ENCODE measurements at regions not wholly inside any gene's neighbourhood (a gene's known extent, or its start where the extent isn't known, plus 50 kb on each side); places are given as distances from the start of the nearest gene placed in this dataset.
"Not testable (repeated sequence)": the region's sequence is repeated elsewhere in the genome, so short reads cannot be mapped to it uniquely, and the experiment has no call there.

GRCh38 chr2:87486413-87486812 lies 261.5 kb upstream of the PLGLB2 start:
- not testable (repeated sequence) for DNase-seq (ENCODE audit: low spot score)

- not testable (repeated sequence) for DNase-seq (ENCODE audit: low spot score)
Measured at GRCh38 chr2:87488021-87488420, 259.9 kb upstream of the PLGLB2 start.

- not testable (repeated sequence) for DNase-seq (ENCODE audit: low spot score)
Measured at GRCh38 chr2:87488991-87489390, 258.9 kb upstream of the PLGLB2 start.

- not testable (repeated sequence) for DNase-seq (ENCODE audit: low spot score)
Measured at GRCh38 chr2:87494846-87495245, 253.0 kb upstream of the PLGLB2 start.

GRCh38 chr2:87495455-87495854 lies 252.4 kb upstream of the PLGLB2 start:
- not testable (repeated sequence) for DNase-seq (ENCODE audit: low spot score)

GRCh38 chr2:87496036-87497006 lies 251.6 kb upstream of the PLGLB2 start:
- not testable (repeated sequence) for DNase-seq (ENCODE audit: low spot score)

- not testable (repeated sequence) for DNase-seq (ENCODE audit: low spot score)
Measured at GRCh38 chr2:87497135-87497534, 250.8 kb upstream of the PLGLB2 start.

- not testable (repeated sequence) for DNase-seq (ENCODE audit: low spot score)
Measured at GRCh38 chr2:87497700-87498099, 250.2 kb upstream of the PLGLB2 start.

- not testable (repeated sequence) for DNase-seq (ENCODE audit: low spot score)
Measured at GRCh38 chr2:87498169-87498853, 249.6 kb upstream of the PLGLB2 start.

GRCh38 chr2:87498854-87499238 lies 249.0 kb upstream of the PLGLB2 start:
- not testable (repeated sequence) for DNase-seq (ENCODE audit: low spot score)

- not testable (repeated sequence) for DNase-seq (ENCODE audit: low spot score)
Measured at GRCh38 chr2:87499860-87500259, 248.0 kb upstream of the PLGLB2 start.

- not testable (repeated sequence) for DNase-seq (ENCODE audit: low spot score)
Measured at GRCh38 chr2:87500421-87500820, 247.5 kb upstream of the PLGLB2 start.

GRCh38 chr2:87500951-87501350 lies 246.9 kb upstream of the PLGLB2 start:
- DNase-seq (ENCODE audit: low spot score), result not testable (repeated sequence)

GRCh38 chr2:87502948-87503347 lies 244.9 kb upstream of the PLGLB2 start:
- DNase-seq (ENCODE audit: low spot score), result not testable (repeated sequence)

- DNase-seq (ENCODE audit: low spot score), result not testable (repeated sequence)
Measured at GRCh38 chr2:87505239-87505638, 242.6 kb upstream of the PLGLB2 start.

GRCh38 chr2:87505909-87506308 lies 242.0 kb upstream of the PLGLB2 start:
- not testable (repeated sequence) for DNase-seq (ENCODE audit: low spot score)

GRCh38 chr2:87507378-87508348 lies 240.2 kb upstream of the PLGLB2 start:
- not testable (repeated sequence) for DNase-seq (ENCODE audit: low spot score)

GRCh38 chr2:87511195-87511778 lies 236.6 kb upstream of the PLGLB2 start:
- DNase-seq (ENCODE audit: low spot score), result not testable (repeated sequence)

GRCh38 chr2:87512864-87513530 lies 234.9 kb upstream of the PLGLB2 start:
- not testable (repeated sequence) for DNase-seq (ENCODE audit: low spot score)

GRCh38 chr2:87514034-87514433 lies 233.9 kb upstream of the PLGLB2 start:
- not testable (repeated sequence) for DNase-seq (ENCODE audit: low spot score)

- DNase-seq (ENCODE audit: low spot score), result not testable (repeated sequence)
Measured at GRCh38 chr2:87514515-87514914, 233.4 kb upstream of the PLGLB2 start.
